ENCODE measurements at regions not wholly inside any gene's neighbourhood (a gene's known extent, or its start where the extent isn't known, plus 50 kb on each side); places are given as distances from the start of the nearest gene placed in this dataset.
A peak's percentile ranks its signal among the peaks of the same experiment; 100 is the strongest.

- TF ChIP-seq EP300 (IDR thresholded peaks at IDR 0.05; ENCODE audit: borderline replicate concordance): no peak
- TF ChIP-seq CREB1 (IDR thresholded peaks at IDR 0.05; ENCODE audit: low read depth): no peak
- no peak for TF ChIP-seq NFIC (IDR thresholded peaks at IDR 0.05)
- TF ChIP-seq ZBTB7A (IDR thresholded peaks at IDR 0.05; ENCODE audit: low read depth): no peak
- no peak for TF ChIP-seq TEAD4 (IDR thresholded peaks at IDR 0.05)
- no peak for TF ChIP-seq FOXM1 (IDR thresholded peaks at IDR 0.05; ENCODE audit: borderline replicate concordance, low read depth)
These were observed 495.2 kb upstream of the CADM1 start for GRCh38 chr11:115999437-115999836.

- no peak for TF ChIP-seq TEAD4 (IDR thresholded peaks at IDR 0.05)
- TF ChIP-seq REST (IDR thresholded peaks at IDR 0.05; ENCODE audit: low read depth): no peak
- TF ChIP-seq FOXM1 (IDR thresholded peaks at IDR 0.05; ENCODE audit: borderline replicate concordance, low read depth): no peak
- no peak for TF ChIP-seq USF1 (IDR thresholded peaks at IDR 0.05)
- no peak for TF ChIP-seq TCF12 (IDR thresholded peaks at IDR 0.05; ENCODE audit: low read depth)
- TF ChIP-seq YY1 (IDR thresholded peaks at IDR 0.05; ENCODE audit: low read depth): no peak
- TF ChIP-seq TAF1 (IDR thresholded peaks at IDR 0.05; ENCODE audit: low read depth): no peak
- no peak for TF ChIP-seq ZBTB7A (IDR thresholded peaks at IDR 0.05; ENCODE audit: low read depth)
- no peak for TF ChIP-seq MAX (IDR thresholded peaks at IDR 0.05)
- TF ChIP-seq NFIC (IDR thresholded peaks at IDR 0.05): no peak
- TF ChIP-seq CREB1 (IDR thresholded peaks at IDR 0.05; ENCODE audit: low read depth): no peak
- no peak for TF ChIP-seq RAD21 (IDR thresholded peaks at IDR 0.05; ENCODE audit: low read depth)
- TF ChIP-seq CEBPB (IDR thresholded peaks at IDR 0.05): no peak
- no peak for TF ChIP-seq EGR1 (IDR thresholded peaks at IDR 0.05)
- TF ChIP-seq EP300 (IDR thresholded peaks at IDR 0.05; ENCODE audit: borderline replicate concordance): no peak
These were observed 492.6 kb upstream of the CADM1 start for GRCh38 chr11:115996808-115997188.

GRCh38 chr11:115996125-115996807, 492.1 kb upstream of the CADM1 start:
- no peak for TF ChIP-seq YY1 (IDR thresholded peaks at IDR 0.05; ENCODE audit: low read depth)
- no peak for TF ChIP-seq CEBPB (IDR thresholded peaks at IDR 0.05)
- TF ChIP-seq USF1 (IDR thresholded peaks at IDR 0.05): no peak
- no peak for TF ChIP-seq EP300 (IDR thresholded peaks at IDR 0.05; ENCODE audit: borderline replicate concordance)
- TF ChIP-seq REST (IDR thresholded peaks at IDR 0.05; ENCODE audit: low read depth): no peak
- TF ChIP-seq RAD21 (IDR thresholded peaks at IDR 0.05; ENCODE audit: low read depth): no peak
- no peak for TF ChIP-seq EGR1 (IDR thresholded peaks at IDR 0.05)
- TF ChIP-seq MAX (IDR thresholded peaks at IDR 0.05): no peak
- TF ChIP-seq NFIC (IDR thresholded peaks at IDR 0.05): no peak
- TF ChIP-seq TCF12 (IDR thresholded peaks at IDR 0.05; ENCODE audit: low read depth): no peak
- no peak for TF ChIP-seq CREB1 (IDR thresholded peaks at IDR 0.05; ENCODE audit: low read depth)
- no peak for TF ChIP-seq TAF1 (IDR thresholded peaks at IDR 0.05; ENCODE audit: low read depth)
- TF ChIP-seq FOXM1 (IDR thresholded peaks at IDR 0.05; ENCODE audit: borderline replicate concordance, low read depth): no peak
- no peak for TF ChIP-seq ZBTB7A (IDR thresholded peaks at IDR 0.05; ENCODE audit: low read depth)
- no peak for TF ChIP-seq TEAD4 (IDR thresholded peaks at IDR 0.05)

- TF ChIP-seq YY1 (IDR thresholded peaks at IDR 0.05; ENCODE audit: low read depth) (no peak), CREB1 (IDR thresholded peaks at IDR 0.05; ENCODE audit: low read depth) (no peak), ZBTB7A (IDR thresholded peaks at IDR 0.05; ENCODE audit: low read depth) (no peak), FOXM1 (IDR thresholded peaks at IDR 0.05; ENCODE audit: borderline replicate concordance, low read depth) (no peak), USF1 (IDR thresholded peaks at IDR 0.05) (no peak), TEAD4 (IDR thresholded peaks at IDR 0.05) (no peak)
These were observed 489.4 kb upstream of the CADM1 start for GRCh38 chr11:115993590-115993989.

GRCh38 chr11:115990004-115990447, 485.8 kb upstream of the CADM1 start:
- no peak for TF ChIP-seq REST (IDR thresholded peaks at IDR 0.05; ENCODE audit: low read depth)
- peak; percentile 30 for TF ChIP-seq RAD21 (IDR thresholded peaks at IDR 0.05; ENCODE audit: low read depth)

All from Ishikawa (cell line).